Endothelial cell of umbilical vein (primary cell): ENCODE measurements at regions not wholly inside any gene's neighbourhood (a gene's known extent, or its start where the extent isn't known, plus 50 kb on each side); places are given as distances from the start of the nearest gene placed in this dataset.

Experiments used
- BruUV-seq: library from RNA; stranded (reverse); fragments of 400-500 nt; replicated peaks from 2 replicates; lab custom pipeline; 2021; lab: Mats Ljungman, UMichigan
- CTCF ChIA-PET: fragments of 300-600, 350-600 bp; sonication (Branson Sonifier 250); formaldehyde crosslinking; loops from one replicate; lab custom pipeline; 2021; ENCODE audit warnings: antibody characterized with exemption, inconsistent platforms; lab: Charles Lee
- POLR2A ChIA-PET: fragments of 300-600, 350-600 bp; sonication (Branson Sonifier 250); formaldehyde crosslinking; loops from one replicate; lab custom pipeline; 2021; ENCODE audit warnings: antibody characterized with exemption, inconsistent platforms; lab: Charles Lee
- DNase-seq: peaks from one replicate; pipeline ENCODE4 v3.0.0-alpha.2; 2011; ENCODE audit warnings: low read depth, low spot score
- FAIRE-seq: peaks from 2 replicates; lab custom pipeline; 2011; peaks lifted over from hg19 to GRCh38; lab: Jason Lieb, UNC
- H2AFZ ChIP-seq: 2 replicates; pipeline ENCODE4 v1.6.0; 2012; ENCODE audit warnings: low read depth, low read length, control low read depth, inconsistent platforms
- H3K27ac ChIP-seq: 2 replicates; pipeline ENCODE4 v1.5.1; 2011; ENCODE audit warnings: low read depth, mild to moderate bottlenecking, control low read depth, low read length, moderate library complexity; ENCODE audit not compliant: insufficient read depth
- H3K27me3 ChIP-seq, 2 experiments: 2 replicates each; pipeline versions ENCODE4 v1.6.0 to v1.6.1; 2011; ENCODE audit warnings: low read length in 2 of 2, mixed read lengths in 1 of 2; ENCODE audit not compliant: control insufficient read depth in 2 of 2, insufficient read depth in 2 of 2
- H3K36me3 ChIP-seq, 2 experiments: 2 replicates in 1 of 2; 3 replicates in 1 of 2; pipeline ENCODE4 v1.5.1; 2011; ENCODE audit warnings: low read length in 2 of 2, mild to moderate bottlenecking in 1 of 2, moderate library complexity in 1 of 2; ENCODE audit not compliant: control insufficient read depth in 2 of 2, insufficient read depth in 2 of 2; ENCODE audit errors: extremely low read depth in 1 of 2
- H3K4me1 ChIP-seq: 3 replicates; pipeline ENCODE4 v1.5.1; 2011; ENCODE audit warnings: mild to moderate bottlenecking, low read length; ENCODE audit not compliant: control insufficient read depth, insufficient read depth; ENCODE audit errors: extremely low read depth
- H3K4me2 ChIP-seq: 2 replicates; pipeline ENCODE4 v1.6.1; 2011; ENCODE audit warnings: low read length, control low read depth, mixed read lengths; ENCODE audit not compliant: insufficient read depth
- H3K4me3 ChIP-seq, 3 experiments: fragments of 200-600 bp in 1 of 3; sonication (generic), shearing (Covaris generic) in 1 of 3; replicated peaks in 1 of 3; 2 replicates each; pipeline ENCODE4 v1.5.1; 2011 to 2016; ENCODE audit warnings: control low read depth in 3 of 3, low read length in 3 of 3, mild to moderate bottlenecking in 2 of 3, inconsistent platforms in 1 of 3, low read depth in 1 of 3, moderate library complexity in 1 of 3; ENCODE audit not compliant: insufficient read depth in 1 of 3
- H3K79me2 ChIP-seq: 2 replicates; pipeline ENCODE4 v1.6.0; 2012; ENCODE audit warnings: low read length, inconsistent platforms; ENCODE audit not compliant: control insufficient read depth, insufficient read depth
- H3K9ac ChIP-seq: replicated peaks from 2 replicates; pipeline ENCODE3; 2011; ENCODE audit warnings: low read length, control low read depth; ENCODE audit not compliant: insufficient read depth; ENCODE audit errors: extremely low read depth
- H3K9me1 ChIP-seq: replicated peaks from 3 replicates; pipeline ENCODE4 v1.6.0; 2011; ENCODE audit warnings: mild to moderate bottlenecking, low read length; ENCODE audit not compliant: control insufficient read depth, insufficient read depth; ENCODE audit errors: extremely low read depth
- H3K9me3 ChIP-seq: replicated peaks from 2 replicates; pipeline ENCODE4 v1.5.1; 2012; ENCODE audit warnings: low read length, inconsistent platforms; ENCODE audit not compliant: control insufficient read depth, insufficient read depth
- H4K20me1 ChIP-seq: replicated peaks from 2 replicates; pipeline ENCODE3; 2011; ENCODE audit warnings: mild to moderate bottlenecking, low read length; ENCODE audit not compliant: control insufficient read depth, insufficient read depth; ENCODE audit errors: extremely low read depth
- EZH2 ChIP-seq: IDR thresholded peaks from 2 replicates; pipeline ENCODE4 v1.6.1; 2012; ENCODE audit warnings: borderline replicate concordance, low read depth, mild to moderate bottlenecking, moderate library complexity, low read length, inconsistent platforms; ENCODE audit not compliant: severe bottlenecking
- FOS ChIP-seq: IDR thresholded peaks from 2 replicates; pipeline ENCODE4 v1.6.1; 2011; ENCODE audit warnings: mild to moderate bottlenecking, low read length, moderate library complexity, borderline replicate concordance; ENCODE audit not compliant: insufficient read depth
- GATA2 ChIP-seq: IDR thresholded peaks from 2 replicates; pipeline ENCODE4 v1.7.0; 2011; ENCODE audit warnings: low read depth, mild to moderate bottlenecking, moderate library complexity, mixed read lengths, low read length; ENCODE audit not compliant: insufficient read length, insufficient read depth
- JUN ChIP-seq: IDR thresholded peaks from 2 replicates; pipeline ENCODE4 v1.6.1; 2011; ENCODE audit warnings: borderline replicate concordance, low read depth; ENCODE audit not compliant: insufficient read length, insufficient read depth
- MYC ChIP-seq: IDR thresholded peaks from one replicate; pipeline ENCODE4 v1.6.1; 2011; ENCODE audit warnings: mild to moderate bottlenecking, low read depth, low read length
- POLR2A ChIP-seq: IDR thresholded peaks from 2 replicates; pipeline ENCODE4 v1.6.1; 2012; ENCODE audit warnings: low read depth, mild to moderate bottlenecking, control low read depth, low read length
- POLR2AphosphoS5 ChIP-seq: IDR thresholded peaks from 2 replicates; pipeline ENCODE4 v1.6.1; 2012; ENCODE audit warnings: low read depth, mild to moderate bottlenecking, control low read depth, low read length, moderate library complexity; ENCODE audit not compliant: insufficient read depth
- dilution Hi-C: fragments of 300-500 bp; cut with MboI; formaldehyde crosslinking; loops from one replicate; pipeline ENCODE4 v1.15.0; 2019; ENCODE audit warnings: low sequenced_read_pairs; ENCODE audit not compliant: extremely low pct_ligation_motif_present
- intact Hi-C: fragments of 100-400 bp; cut with micrococcal nuclease; formaldehyde crosslinking; loops from one replicate; pipeline ENCODE4 v1.10.0; 2022
- TF ChIP-seq, protein P1 (sequence below): IDR thresholded peaks from 2 replicates; pipeline ENCODE4 v1.6.1; 2011; ENCODE audit not compliant: insufficient read depth, insufficient read length
- TF ChIP-seq, protein P2 (sequence below), 2 donors: IDR thresholded peaks; 1 replicate in 1 of 2; 2 replicates in 1 of 2; pipeline ENCODE4 v1.5.1; 2011; ENCODE audit warnings: low read length in 2 of 2, mild to moderate bottlenecking in 2 of 2, moderate library complexity in 2 of 2, control low read depth in 1 of 2, inconsistent platforms in 1 of 2, low read depth in 1 of 2; ENCODE audit not compliant: insufficient read depth in 1 of 2; ENCODE audit errors: extremely low read depth in 1 of 2

DNA sequence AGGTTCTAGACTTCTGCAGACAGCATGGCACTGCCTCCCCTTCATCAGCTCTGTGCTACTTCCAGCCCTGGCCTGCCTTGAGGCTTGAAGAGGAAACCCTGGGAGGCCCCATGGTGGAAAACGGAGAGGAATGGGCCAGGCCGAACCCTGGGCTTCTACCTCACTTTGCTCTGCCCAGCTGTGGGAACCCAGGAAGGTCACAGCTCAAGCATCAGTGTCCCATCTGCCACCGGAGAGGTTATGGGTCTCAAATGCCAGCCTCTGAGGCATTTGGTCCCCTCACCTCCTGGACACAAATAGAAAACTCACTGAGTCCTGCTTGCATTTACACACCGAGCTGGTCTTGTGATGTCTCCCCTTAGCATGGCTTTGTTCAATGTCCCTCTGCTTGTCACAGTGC is 80.1 kb upstream of the ALDH1B1 start:
- H3K79me2 ChIP-seq: no peaks in the 10 kb centered on the region
- H3K27me3 ChIP-seq: peaks cover 3 to 4% of the 10 kb centered on the region in 2 experiments
- no peak overlapping the region for H2AFZ ChIP-seq
- intact Hi-C loops: loop anchor here (10.0 kb wide), 1 partner anchor 62 kb away; no protein-coding TSS in a partner anchor
- no peak overlapping the region for H3K27ac ChIP-seq
- no peaks in the 10 kb centered on the region for H3K9me1 ChIP-seq
- H3K4me1 ChIP-seq: no peaks in the 10 kb centered on the region
- no peak overlapping the region for H3K4me3 ChIP-seq
- no peaks in the 10 kb centered on the region for H3K9me3 ChIP-seq
- no peak overlapping the region for H3K9ac ChIP-seq
- dilution Hi-C loops: no loop called here
- POLR2A ChIA-PET: no interaction called here
- H3K36me3 ChIP-seq: no peaks in the 10 kb centered on the region
- CTCF ChIA-PET: no interaction called here
- BruUV-seq: no TSS peak
- TF ChIP-seq FOS (no peak), EZH2 (no peak), MYC (no peak), POLR2A (no peak), JUN (no peak), GATA2 (no peak), POLR2AphosphoS5 (no peak)
- TF ChIP-seq, protein P1, sequence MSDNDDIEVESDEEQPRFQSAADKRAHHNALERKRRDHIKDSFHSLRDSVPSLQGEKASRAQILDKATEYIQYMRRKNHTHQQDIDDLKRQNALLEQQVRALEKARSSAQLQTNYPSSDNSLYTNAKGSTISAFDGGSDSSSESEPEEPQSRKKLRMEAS: no peak
- TF ChIP-seq, protein P2, sequence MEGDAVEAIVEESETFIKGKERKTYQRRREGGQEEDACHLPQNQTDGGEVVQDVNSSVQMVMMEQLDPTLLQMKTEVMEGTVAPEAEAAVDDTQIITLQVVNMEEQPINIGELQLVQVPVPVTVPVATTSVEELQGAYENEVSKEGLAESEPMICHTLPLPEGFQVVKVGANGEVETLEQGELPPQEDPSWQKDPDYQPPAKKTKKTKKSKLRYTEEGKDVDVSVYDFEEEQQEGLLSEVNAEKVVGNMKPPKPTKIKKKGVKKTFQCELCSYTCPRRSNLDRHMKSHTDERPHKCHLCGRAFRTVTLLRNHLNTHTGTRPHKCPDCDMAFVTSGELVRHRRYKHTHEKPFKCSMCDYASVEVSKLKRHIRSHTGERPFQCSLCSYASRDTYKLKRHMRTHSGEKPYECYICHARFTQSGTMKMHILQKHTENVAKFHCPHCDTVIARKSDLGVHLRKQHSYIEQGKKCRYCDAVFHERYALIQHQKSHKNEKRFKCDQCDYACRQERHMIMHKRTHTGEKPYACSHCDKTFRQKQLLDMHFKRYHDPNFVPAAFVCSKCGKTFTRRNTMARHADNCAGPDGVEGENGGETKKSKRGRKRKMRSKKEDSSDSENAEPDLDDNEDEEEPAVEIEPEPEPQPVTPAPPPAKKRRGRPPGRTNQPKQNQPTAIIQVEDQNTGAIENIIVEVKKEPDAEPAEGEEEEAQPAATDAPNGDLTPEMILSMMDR (IDR thresholded peaks at IDR 0.05; ENCODE audit: extremely low read depth in 1 of 2, insufficient read depth in 1 of 2, low read depth in 1 of 2, low read length in 2 of 2): no peak
- H3K4me2 ChIP-seq: no peak overlapping the region
- FAIRE-seq: no peak
- H4K20me1 ChIP-seq: no peaks in the 10 kb centered on the region
- no peak for DNase-seq
